ENCODE measurements at regions not wholly inside any gene's neighbourhood (a gene's known extent, or its start where the extent isn't known, plus 50 kb on each side); places are given as distances from the start of the nearest gene placed in this dataset.
A peak's percentile ranks its signal among the peaks of the same experiment; 100 is the strongest.
"Not testable (repeated sequence)": the region's sequence is repeated elsewhere in the genome, so short reads cannot be mapped to it uniquely, and the experiment has no call there.

DNA sequence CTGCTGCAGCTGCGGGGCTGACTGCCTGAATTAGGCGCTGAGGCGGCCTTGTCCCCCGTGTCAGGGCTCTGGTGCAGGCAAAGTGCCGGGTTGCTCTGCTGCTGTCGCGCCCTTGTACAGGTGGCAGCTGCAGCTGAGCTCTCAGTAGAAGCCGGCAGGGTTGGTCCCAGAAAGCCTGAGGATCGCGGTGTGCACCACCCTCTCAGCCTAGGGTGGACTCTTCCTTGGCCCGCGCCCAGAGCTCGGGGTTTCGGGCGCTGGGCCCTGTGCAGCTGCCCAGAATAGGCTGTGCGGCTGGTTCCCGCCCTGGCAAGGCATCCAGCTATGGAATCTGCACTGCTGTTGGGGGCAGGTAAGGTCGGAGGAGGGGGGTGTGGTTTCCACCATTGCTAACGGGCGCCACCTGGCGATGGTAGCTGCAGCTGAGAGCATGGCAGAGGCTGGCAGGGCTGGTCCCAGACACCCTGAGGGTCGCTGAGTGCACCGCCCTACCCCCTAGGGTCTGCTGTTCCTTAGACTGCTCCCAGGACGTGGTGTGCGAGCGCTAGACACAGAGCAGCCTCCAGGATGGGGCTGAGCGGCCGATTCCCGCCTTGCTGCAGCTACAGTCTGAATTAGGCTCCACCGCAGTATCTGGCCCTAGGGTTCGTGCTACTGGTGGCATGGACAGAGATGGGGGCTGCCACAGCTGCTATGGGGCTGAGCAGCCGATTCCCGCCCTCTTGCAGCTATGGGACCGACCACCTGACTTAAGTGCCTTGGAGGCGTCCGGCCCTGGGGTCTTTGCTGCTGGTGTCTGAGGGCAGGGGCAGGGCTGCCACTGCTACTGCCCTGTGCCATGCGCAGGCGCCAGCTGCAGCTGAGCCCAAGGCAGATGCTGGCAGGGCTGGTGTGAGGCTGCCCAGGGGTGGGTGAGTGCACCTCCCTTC, 145.0 kb downstream of the CCDC74A start:
- not testable (repeated sequence) for BruUV-seq (replicated peaks); H4K20me1 ChIP-seq (ENCODE audit: control insufficient read depth, insufficient read depth); H3K79me2 ChIP-seq (ENCODE audit: control insufficient read depth, insufficient read depth, low read length); H3K4me3 ChIP-seq; FAIRE-seq; H3K9ac ChIP-seq (ENCODE audit: control insufficient read depth, insufficient read depth, low read length); H3K9me3 ChIP-seq (replicated peaks; ENCODE audit: control insufficient read depth, insufficient read depth, low read length); H3K27me3 ChIP-seq (replicated peaks in 1 of 2; ENCODE audit: control insufficient read depth in 2 of 2, insufficient read depth in 2 of 2, low read length in 1 of 2); H3K36me3 ChIP-seq (ENCODE audit: control insufficient read depth in 2 of 2, insufficient read depth in 2 of 2, low read length in 1 of 2); H3K27ac ChIP-seq (ENCODE audit: control insufficient read depth, insufficient read depth); DNase-seq (ENCODE audit: low read depth, low spot score)
- CTCF ChIA-PET: interaction anchor here (0.6 to 4.2 kb wide), 27 partner anchors 9 to 1494 kb away, joined by 3 to 74 read pairs (median 4); partner anchors contain the start of genes CCDC74A and MZT2A
- H2AFZ ChIP-seq (ENCODE audit: control insufficient read depth, low read depth, low read length): peak overlapping the region; percentile 71
- RAD21 ChIA-PET (ENCODE audit: unreplicated experiment): interaction anchor here (0.7 to 3.3 kb wide), 15 partner anchors 9 to 1514 kb away, joined by 3 to 39 read pairs (median 4); a partner anchor contains a TSS
- intact Hi-C loops (cut with micrococcal nuclease; ENCODE audit: unreplicated experiment): loop anchor here (1.0 to 10.0 kb wide), 7 partner anchors 92 to 1514 kb away; partner anchors contain the start of gene MZT2A
- peaks cover 19% of the 10 kb centered on the region for H3K4me1 ChIP-seq (ENCODE audit: control insufficient read depth, insufficient read depth, low read length)
- POLR2A ChIA-PET: interaction anchor here (0.9 kb wide), 1 partner anchor 9 kb away, joined by 3 read pairs; no protein-coding TSS in a partner anchor
- SMC1A ChIA-PET (ENCODE audit: uncharacterized antibody, unreplicated experiment): interaction anchor here (0.6 to 3.0 kb wide), 13 partner anchors 9 to 1340 kb away, joined by 3 to 22 read pairs (median 4); no protein-coding TSS in a partner anchor
- TF ChIP-seq, protein P1, sequence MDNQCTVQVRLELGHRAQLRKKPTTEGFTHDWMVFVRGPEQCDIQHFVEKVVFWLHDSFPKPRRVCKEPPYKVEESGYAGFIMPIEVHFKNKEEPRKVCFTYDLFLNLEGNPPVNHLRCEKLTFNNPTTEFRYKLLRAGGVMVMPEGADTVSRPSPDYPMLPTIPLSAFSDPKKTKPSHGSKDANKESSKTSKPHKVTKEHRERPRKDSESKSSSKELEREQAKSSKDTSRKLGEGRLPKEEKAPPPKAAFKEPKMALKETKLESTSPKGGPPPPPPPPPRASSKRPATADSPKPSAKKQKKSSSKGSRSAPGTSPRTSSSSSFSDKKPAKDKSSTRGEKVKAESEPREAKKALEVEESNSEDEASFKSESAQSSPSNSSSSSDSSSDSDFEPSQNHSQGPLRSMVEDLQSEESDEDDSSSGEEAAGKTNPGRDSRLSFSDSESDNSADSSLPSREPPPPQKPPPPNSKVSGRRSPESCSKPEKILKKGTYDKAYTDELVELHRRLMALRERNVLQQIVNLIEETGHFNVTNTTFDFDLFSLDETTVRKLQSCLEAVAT (IDR thresholded peaks at IDR 0.05): 0 out of 2 replicates have a peak, but pooled peaks have one; percentile 44
- TF ChIP-seq BHLHE40 (IDR thresholded peaks at IDR 0.05; ENCODE audit: borderline replicate concordance in 1 of 2, low read depth in 2 of 2, low read length in 1 of 2) (0 out of 4 replicates have a peak, but pooled peaks of 1 of the 2 experiments have one; percentile 10), CBFB (IDR thresholded peaks at IDR 0.05; ENCODE audit: low read depth) (peak; percentile 32; the same call in 1 of the 2 replicates), CHD2 (IDR thresholded peaks at IDR 0.05; ENCODE audit: borderline replicate concordance, low read depth, low read length) (0 out of 2 replicates have a peak, but pooled peaks have one; percentile 29), SMC3 (IDR thresholded peaks at IDR 0.05; ENCODE audit: borderline replicate concordance, low read length) (peak; percentile 64), RAD21 (IDR thresholded peaks at IDR 0.05; ENCODE audit: insufficient read depth, low read depth, low read length) (peak; percentile 42; the same call in 1 of the 2 replicates), NR2F1 (conservative IDR thresholded peaks at IDR 0.05) (peak; percentile 49; the same call in 1 of the 2 replicates), RUNX3 (IDR thresholded peaks at IDR 0.05; ENCODE audit: low read length) (peak; percentile 49; the same call in 1 of the 2 replicates), GATAD2B (conservative IDR thresholded peaks at IDR 0.05; ENCODE audit: low read depth) (0 out of 2 replicates have a peak, but pooled peaks have one; percentile 26), IKZF2 (IDR thresholded peaks at IDR 0.05) (0 out of 4 replicates have a peak, but pooled peaks of 1 of the 2 experiments have one; percentile 16), YY1 (IDR thresholded peaks at IDR 0.05; ENCODE audit: low read depth, low read length) (peak; percentile 67)
- TF ChIP-seq, protein P2, sequence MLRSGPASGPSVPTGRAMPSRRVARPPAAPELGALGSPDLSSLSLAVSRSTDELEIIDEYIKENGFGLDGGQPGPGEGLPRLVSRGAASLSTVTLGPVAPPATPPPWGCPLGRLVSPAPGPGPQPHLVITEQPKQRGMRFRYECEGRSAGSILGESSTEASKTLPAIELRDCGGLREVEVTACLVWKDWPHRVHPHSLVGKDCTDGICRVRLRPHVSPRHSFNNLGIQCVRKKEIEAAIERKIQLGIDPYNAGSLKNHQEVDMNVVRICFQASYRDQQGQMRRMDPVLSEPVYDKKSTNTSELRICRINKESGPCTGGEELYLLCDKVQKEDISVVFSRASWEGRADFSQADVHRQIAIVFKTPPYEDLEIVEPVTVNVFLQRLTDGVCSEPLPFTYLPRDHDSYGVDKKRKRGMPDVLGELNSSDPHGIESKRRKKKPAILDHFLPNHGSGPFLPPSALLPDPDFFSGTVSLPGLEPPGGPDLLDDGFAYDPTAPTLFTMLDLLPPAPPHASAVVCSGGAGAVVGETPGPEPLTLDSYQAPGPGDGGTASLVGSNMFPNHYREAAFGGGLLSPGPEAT (IDR thresholded peaks at IDR 0.05; ENCODE audit: low read depth): 0 out of 2 replicates have a peak, but pooled peaks have one; percentile 20
- TF ChIP-seq, protein P3, sequence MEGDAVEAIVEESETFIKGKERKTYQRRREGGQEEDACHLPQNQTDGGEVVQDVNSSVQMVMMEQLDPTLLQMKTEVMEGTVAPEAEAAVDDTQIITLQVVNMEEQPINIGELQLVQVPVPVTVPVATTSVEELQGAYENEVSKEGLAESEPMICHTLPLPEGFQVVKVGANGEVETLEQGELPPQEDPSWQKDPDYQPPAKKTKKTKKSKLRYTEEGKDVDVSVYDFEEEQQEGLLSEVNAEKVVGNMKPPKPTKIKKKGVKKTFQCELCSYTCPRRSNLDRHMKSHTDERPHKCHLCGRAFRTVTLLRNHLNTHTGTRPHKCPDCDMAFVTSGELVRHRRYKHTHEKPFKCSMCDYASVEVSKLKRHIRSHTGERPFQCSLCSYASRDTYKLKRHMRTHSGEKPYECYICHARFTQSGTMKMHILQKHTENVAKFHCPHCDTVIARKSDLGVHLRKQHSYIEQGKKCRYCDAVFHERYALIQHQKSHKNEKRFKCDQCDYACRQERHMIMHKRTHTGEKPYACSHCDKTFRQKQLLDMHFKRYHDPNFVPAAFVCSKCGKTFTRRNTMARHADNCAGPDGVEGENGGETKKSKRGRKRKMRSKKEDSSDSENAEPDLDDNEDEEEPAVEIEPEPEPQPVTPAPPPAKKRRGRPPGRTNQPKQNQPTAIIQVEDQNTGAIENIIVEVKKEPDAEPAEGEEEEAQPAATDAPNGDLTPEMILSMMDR (IDR thresholded peaks at IDR 0.05 in 2 of 3, conservative IDR thresholded peaks at IDR 0.05 in 1 of 3; ENCODE audit: control insufficient read depth in 2 of 3, extremely low read depth in 1 of 3, insufficient read depth in 1 of 3, low read depth in 3 of 3, low read length in 3 of 3): peak; percentile 44 to 63 (median 56)
- peak; percentile 96 for ATAC-seq
- H3K4me2 ChIP-seq (ENCODE audit: control insufficient read depth, insufficient read depth): peak overlapping the region; percentile 86
- WGBS (ENCODE audit: insufficient coverage, insufficient replicate concordance, low lambda C conversion rate, missing lambda C conversion rate): 8% methylated on average over 32 of the region's 38 CpGs
- in situ Hi-C loops (cut with MboI): loop anchor here (5.0 to 10.0 kb wide), 4 partner anchors 132 to 1518 kb away; no protein-coding TSS in a partner anchor
